ENCODE measurements at regions not wholly inside any gene's neighbourhood (a gene's known extent, or its start where the extent isn't known, plus 50 kb on each side); places are given as distances from the start of the nearest gene placed in this dataset.

DNA sequence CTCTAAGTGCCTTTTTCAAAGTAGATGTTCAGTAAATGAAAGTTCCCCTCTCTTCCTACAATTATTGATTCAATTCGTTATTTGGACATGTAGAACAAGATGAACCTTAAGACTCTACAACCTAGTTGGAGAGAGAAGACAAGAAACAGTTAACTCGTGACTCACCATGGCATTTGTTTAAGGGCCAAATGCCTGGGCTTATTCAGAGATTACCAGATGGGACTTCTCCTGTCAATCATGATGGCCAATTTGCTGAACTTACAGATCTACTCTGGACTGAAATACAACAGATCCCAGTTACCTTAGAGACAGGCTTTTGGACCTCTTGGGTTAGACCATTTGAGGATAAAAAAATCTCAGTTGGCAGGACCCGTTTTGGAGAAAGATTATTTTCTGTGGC lies 93.5 kb downstream of the C1orf94 start:
- DNase-seq (ENCODE audit: low read depth) = no peak
- no peaks in the 10 kb centered on the region for H3K36me3 ChIP-seq (ENCODE audit: control insufficient read depth, insufficient read depth, low read length)
- no peak overlapping the region for H3K4me3 ChIP-seq (ENCODE audit: low read depth, low read length)
- FAIRE-seq = no peak
- H3K27me3 ChIP-seq (ENCODE audit: control insufficient read depth, insufficient read depth, low read length) = no peaks in the 10 kb centered on the region
- TF ChIP-seq CTCF (IDR thresholded peaks at IDR 0.05; ENCODE audit: insufficient read depth, low read length, severe bottlenecking) = no peak

DNA sequence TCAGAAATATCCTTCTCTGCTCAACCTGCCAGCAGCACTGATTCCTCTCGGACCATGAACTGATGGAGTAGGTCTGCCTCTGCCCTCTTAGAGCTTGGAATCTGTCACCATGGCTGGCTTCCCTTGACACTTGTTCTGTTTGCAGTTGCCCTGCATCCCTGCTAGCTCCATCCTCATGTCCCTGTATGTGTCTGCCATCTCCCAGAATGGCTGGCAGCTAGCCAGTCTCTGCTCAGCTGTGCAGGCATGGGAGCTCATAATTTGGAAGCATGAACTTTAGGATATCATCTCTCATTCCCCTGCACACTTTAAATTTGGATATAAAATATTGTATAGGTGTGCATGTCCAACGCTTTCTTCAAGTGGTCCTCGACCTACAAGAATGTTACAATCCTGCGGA lies 95.4 kb downstream of the C1orf94 start:
- TF ChIP-seq CTCF (IDR thresholded peaks at IDR 0.05; ENCODE audit: insufficient read depth, low read length, severe bottlenecking) = no peak
- H3K4me3 ChIP-seq (ENCODE audit: low read depth, low read length) = no peak overlapping the region
- H3K36me3 ChIP-seq (ENCODE audit: control insufficient read depth, insufficient read depth, low read length) = no peaks in the 10 kb centered on the region
- H3K27me3 ChIP-seq (ENCODE audit: control insufficient read depth, insufficient read depth, low read length) = no peaks in the 10 kb centered on the region
- DNase-seq (ENCODE audit: low read depth) (no peak), FAIRE-seq (no peak)

DNA sequence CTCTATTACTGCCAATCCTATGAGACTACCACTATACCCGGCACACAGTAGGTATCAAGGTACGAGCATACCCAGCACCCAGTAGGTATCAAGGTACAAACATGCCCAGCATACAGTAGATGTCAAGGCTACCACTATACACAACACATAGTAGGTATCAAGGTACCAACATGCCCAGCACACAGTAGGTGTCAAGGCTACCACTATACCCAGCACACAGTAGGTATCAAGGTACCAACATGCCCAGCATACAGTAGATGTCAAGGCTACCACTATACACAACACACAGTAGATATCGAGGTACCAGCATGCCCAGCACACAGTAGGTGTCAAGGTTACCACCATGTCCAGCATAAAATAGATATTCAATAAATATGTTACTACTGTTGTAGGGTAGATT lies 98.4 kb downstream of the C1orf94 start:
- Histone ChIP-seq H3K27me3 (ENCODE audit: control insufficient read depth, insufficient read depth, low read length) (no peaks in the 10 kb centered on the region), H3K4me3 (ENCODE audit: low read depth, low read length) (no peak overlapping the region), H3K36me3 (ENCODE audit: control insufficient read depth, insufficient read depth, low read length) (no peaks in the 10 kb centered on the region)
- DNase-seq (ENCODE audit: low read depth) (no peak), FAIRE-seq (no peak)
- no peak for TF ChIP-seq CTCF (IDR thresholded peaks at IDR 0.05; ENCODE audit: insufficient read depth, low read length, severe bottlenecking)

DNA sequence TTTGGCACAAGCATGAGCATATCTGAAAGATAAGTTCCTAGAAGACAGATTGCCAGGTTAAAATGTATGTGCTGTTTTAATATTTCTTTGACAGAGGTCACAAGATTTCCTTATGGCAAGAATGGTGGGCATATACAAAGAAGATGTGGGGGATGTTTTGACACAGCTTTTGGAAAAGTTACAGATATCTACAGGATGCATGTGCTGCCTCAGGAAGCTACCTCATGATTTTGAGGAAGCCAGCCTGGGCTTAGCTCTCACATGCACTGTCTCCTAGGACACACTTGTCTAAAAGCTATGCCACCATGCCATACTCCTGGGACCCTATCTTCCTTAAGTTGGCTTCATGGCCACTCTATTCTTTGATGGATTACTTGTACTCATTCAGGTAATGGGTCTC lies 99.9 kb downstream of the C1orf94 start:
- Histone ChIP-seq H3K36me3 (ENCODE audit: control insufficient read depth, insufficient read depth, low read length) (no peaks in the 10 kb centered on the region), H3K4me3 (ENCODE audit: low read depth, low read length) (no peak overlapping the region), H3K27me3 (ENCODE audit: control insufficient read depth, insufficient read depth, low read length) (no peaks in the 10 kb centered on the region)
- no peak for DNase-seq (ENCODE audit: low read depth)
- no peak for FAIRE-seq
- no peak for TF ChIP-seq CTCF (IDR thresholded peaks at IDR 0.05; ENCODE audit: insufficient read depth, low read length, severe bottlenecking)

DNA sequence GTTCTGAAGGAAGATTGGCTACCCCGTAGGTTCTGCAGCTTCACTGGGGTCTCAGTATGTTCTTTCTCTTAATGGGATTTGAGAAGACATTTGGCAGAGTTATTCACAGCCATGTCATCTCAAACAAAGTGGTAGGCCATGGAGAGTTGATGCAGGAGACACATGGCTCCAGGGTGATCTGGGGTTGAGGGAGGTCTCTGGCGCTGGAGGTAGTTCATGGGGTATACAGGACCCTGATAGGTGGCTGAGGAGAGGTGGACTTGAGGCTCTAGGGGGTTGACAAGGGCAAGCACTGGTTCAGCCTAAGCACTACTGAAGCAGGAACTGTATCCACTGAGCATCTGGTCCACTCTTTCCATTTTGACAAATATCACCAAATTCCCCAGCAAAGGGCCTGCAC lies 100.4 kb downstream of the C1orf94 start:
- DNase-seq (ENCODE audit: low read depth) = no peak
- Histone ChIP-seq H3K36me3 (ENCODE audit: control insufficient read depth, insufficient read depth, low read length) (no peaks in the 10 kb centered on the region), H3K27me3 (ENCODE audit: control insufficient read depth, insufficient read depth, low read length) (no peaks in the 10 kb centered on the region), H3K4me3 (ENCODE audit: low read depth, low read length) (no peak overlapping the region)
- TF ChIP-seq CTCF (IDR thresholded peaks at IDR 0.05; ENCODE audit: insufficient read depth, low read length, severe bottlenecking) = no peak
- no peak for FAIRE-seq

- no peak for TF ChIP-seq CTCF (IDR thresholded peaks at IDR 0.05; ENCODE audit: insufficient read depth, low read length, severe bottlenecking)
- FAIRE-seq (no peak), DNase-seq (ENCODE audit: low read depth) (no peak)
- no peaks in the 10 kb centered on the region for H3K36me3 ChIP-seq (ENCODE audit: control insufficient read depth, insufficient read depth, low read length)
- H3K4me3 ChIP-seq (ENCODE audit: low read depth, low read length) = no peak overlapping the region
- H3K27me3 ChIP-seq (ENCODE audit: control insufficient read depth, insufficient read depth, low read length) = no peaks in the 10 kb centered on the region
Observed at GRCh38 chr1:34278211-34278610, 101.5 kb downstream of the C1orf94 start.

Measured in bronchial epithelial cell (primary cell).